Fibroblast of skin of left quadriceps (primary cell): ENCODE measurements at regions not wholly inside any gene's neighbourhood (a gene's known extent, or its start where the extent isn't known, plus 50 kb on each side); places are given as distances from the start of the nearest gene placed in this dataset.
"Not testable (repeated sequence)": the region's sequence is repeated elsewhere in the genome, so short reads cannot be mapped to it uniquely, and the experiment has no call there.

Experiments used
- DNase-seq, 2 experiments: peaks; one replicate each; pipeline ENCODE4 v3.0.0-alpha.2; 2013; ENCODE audit warnings: low read depth in 2 of 2

- DNase-seq, result no peak
Measured at GRCh38 chr6:119728220-119728750, 378.7 kb upstream of the MAN1A1 start.

- no peak for DNase-seq
Measured at GRCh38 chr6:119727504-119728219, 378.1 kb upstream of the MAN1A1 start.

- not testable (repeated sequence) for DNase-seq
Measured at GRCh38 chr6:119726912-119727311, 377.4 kb upstream of the MAN1A1 start.

GRCh38 chr6:119726086-119726485, 376.5 kb upstream of the MAN1A1 start:
- DNase-seq, result no peak

- no peak for DNase-seq
Measured at GRCh38 chr6:119720160-119720559, 370.6 kb upstream of the MAN1A1 start.

GRCh38 chr6:119717942-119718341, 368.4 kb upstream of the MAN1A1 start:
- no peak for DNase-seq

GRCh38 chr6:119716668-119717270, 367.2 kb upstream of the MAN1A1 start:
- no peak for DNase-seq

GRCh38 chr6:119713903-119714302, 364.3 kb upstream of the MAN1A1 start:
- no peak for DNase-seq

- DNase-seq, result no peak
Measured at GRCh38 chr6:119686644-119687043, 337.1 kb upstream of the MAN1A1 start.

- no peak for DNase-seq
Measured at GRCh38 chr6:119686240-119686639, 336.7 kb upstream of the MAN1A1 start.

GRCh38 chr6:119683671-119684070, 334.1 kb upstream of the MAN1A1 start:
- no peak for DNase-seq

- no peak for DNase-seq
Measured at GRCh38 chr6:119683031-119683430, 333.5 kb upstream of the MAN1A1 start.

GRCh38 chr6:119678961-119679360, 329.4 kb upstream of the MAN1A1 start:
- no peak for DNase-seq

GRCh38 chr6:119677384-119677783, 327.8 kb upstream of the MAN1A1 start:
- DNase-seq, result no peak

GRCh38 chr6:119676961-119677360, 327.4 kb upstream of the MAN1A1 start:
- DNase-seq, result peak; percentile 42 to 43

- DNase-seq, result no peak
Measured at GRCh38 chr6:119676230-119676629, 326.7 kb upstream of the MAN1A1 start.

- no peak for DNase-seq
Measured at GRCh38 chr6:119673741-119674140, 324.2 kb upstream of the MAN1A1 start.

- no peak for DNase-seq
Measured at GRCh38 chr6:119672725-119673124, 323.2 kb upstream of the MAN1A1 start.

GRCh38 chr6:119671105-119671504, 321.5 kb upstream of the MAN1A1 start:
- no peak for DNase-seq

GRCh38 chr6:119669221-119669620, 319.7 kb upstream of the MAN1A1 start:
- no peak for DNase-seq

- DNase-seq, result not testable (repeated sequence)
Measured at GRCh38 chr6:119665432-119665831, 315.9 kb upstream of the MAN1A1 start.

GRCh38 chr6:119661628-119662027, 312.1 kb upstream of the MAN1A1 start:
- DNase-seq, result no peak

GRCh38 chr6:119661078-119661477, 311.5 kb upstream of the MAN1A1 start:
- DNase-seq, result no peak
